ENCODE measurements at regions not wholly inside any gene's neighbourhood (a gene's known extent, or its start where the extent isn't known, plus 50 kb on each side); places are given as distances from the start of the nearest gene placed in this dataset.
"Not testable (repeated sequence)": the region's sequence is repeated elsewhere in the genome, so short reads cannot be mapped to it uniquely, and the experiment has no call there.

GRCh38 chrX:121389976-121390714, 342.7 kb downstream of the GLUD2 start:
- H3K36me3 Mint-ChIP-seq (ENCODE audit: low read depth) = no peaks in the 10 kb centered on the region
- H3K9me3 Mint-ChIP-seq = no peaks in the 10 kb centered on the region
- no peak overlapping the region for H3K27ac Mint-ChIP-seq
- no peaks in the 10 kb centered on the region for H3K27me3 Mint-ChIP-seq
- no peaks in the 10 kb centered on the region for H3K4me1 Mint-ChIP-seq (ENCODE audit: low read depth)
- no peak overlapping the region for H3K4me3 Mint-ChIP-seq

- H3K27me3 Mint-ChIP-seq = no peaks in the 10 kb centered on the region
- no peaks in the 10 kb centered on the region for H3K4me1 Mint-ChIP-seq (ENCODE audit: low read depth)
- H3K4me3 Mint-ChIP-seq = no peak overlapping the region
These were observed 358.4 kb downstream of the GLUD2 start for GRCh38 chrX:121405826-121406225.

GRCh38 chrX:121407627-121408026, 360.2 kb downstream of the GLUD2 start:
- Mint-ChIP-seq H3K36me3 (ENCODE audit: low read depth) (no peaks in the 10 kb centered on the region), H3K4me1 (ENCODE audit: low read depth) (no peaks in the 10 kb centered on the region), H3K27me3 (no peaks in the 10 kb centered on the region), H3K9me3 (no peaks in the 10 kb centered on the region), H3K27ac (no peak overlapping the region), H3K4me3 (no peak overlapping the region)

More at GRCh38 chrX:121405826-121406225, 358.4 kb downstream of the GLUD2 start:
- Mint-ChIP-seq H3K27ac (no peak overlapping the region), H3K9me3 (no peaks in the 10 kb centered on the region), H3K36me3 (ENCODE audit: low read depth) (no peaks in the 10 kb centered on the region)

GRCh38 chrX:121431514-121431913, 384.1 kb downstream of the GLUD2 start:
- not testable (repeated sequence) for H3K27me3 Mint-ChIP-seq; H3K9me3 Mint-ChIP-seq; H3K4me3 Mint-ChIP-seq; H3K4me1 Mint-ChIP-seq (ENCODE audit: low read depth); H3K27ac Mint-ChIP-seq; H3K36me3 Mint-ChIP-seq (ENCODE audit: low read depth)

- Mint-ChIP-seq H3K4me1 (ENCODE audit: low read depth) (no peaks in the 10 kb centered on the region), H3K36me3 (ENCODE audit: low read depth) (no peaks in the 10 kb centered on the region), H3K27me3 (no peaks in the 10 kb centered on the region), H3K4me3 (no peak overlapping the region), H3K9me3 (no peaks in the 10 kb centered on the region), H3K27ac (no peak overlapping the region)
These were observed 385.9 kb downstream of the GLUD2 start for GRCh38 chrX:121433289-121433688.

- H3K9me3 Mint-ChIP-seq = not testable (repeated sequence)
These were observed 390.3 kb downstream of the GLUD2 start for GRCh38 chrX:121437666-121438065.

GRCh38 chrX:121455890-121456289, 408.5 kb downstream of the GLUD2 start:
- Mint-ChIP-seq H3K27me3 (no peaks in the 10 kb centered on the region), H3K4me1 (ENCODE audit: low read depth) (no peaks in the 10 kb centered on the region), H3K27ac (no peak overlapping the region), H3K36me3 (ENCODE audit: low read depth) (no peaks in the 10 kb centered on the region), H3K4me3 (no peak overlapping the region), H3K9me3 (no peaks in the 10 kb centered on the region)

More at GRCh38 chrX:121437666-121438065, 390.3 kb downstream of the GLUD2 start:
- not testable (repeated sequence) for H3K36me3 Mint-ChIP-seq (ENCODE audit: low read depth); H3K4me1 Mint-ChIP-seq (ENCODE audit: low read depth); H3K27ac Mint-ChIP-seq; H3K27me3 Mint-ChIP-seq; H3K4me3 Mint-ChIP-seq

GRCh38 chrX:121456315-121456714, 408.9 kb downstream of the GLUD2 start:
- no peaks in the 10 kb centered on the region for H3K4me1 Mint-ChIP-seq (ENCODE audit: low read depth)
- no peaks in the 10 kb centered on the region for H3K36me3 Mint-ChIP-seq (ENCODE audit: low read depth)
- no peaks in the 10 kb centered on the region for H3K9me3 Mint-ChIP-seq
- H3K27ac Mint-ChIP-seq = no peak overlapping the region
- no peak overlapping the region for H3K4me3 Mint-ChIP-seq
- no peaks in the 10 kb centered on the region for H3K27me3 Mint-ChIP-seq

GRCh38 chrX:121457096-121457495, 409.7 kb downstream of the GLUD2 start:
- H3K4me3 Mint-ChIP-seq = no peak overlapping the region
- H3K9me3 Mint-ChIP-seq = no peaks in the 10 kb centered on the region
- H3K4me1 Mint-ChIP-seq (ENCODE audit: low read depth) = no peaks in the 10 kb centered on the region
- H3K36me3 Mint-ChIP-seq (ENCODE audit: low read depth) = no peaks in the 10 kb centered on the region
- no peak overlapping the region for H3K27ac Mint-ChIP-seq
- no peaks in the 10 kb centered on the region for H3K27me3 Mint-ChIP-seq

GRCh38 chrX:121479406-121479805, 432.0 kb downstream of the GLUD2 start:
- no peaks in the 10 kb centered on the region for H3K4me1 Mint-ChIP-seq (ENCODE audit: low read depth)
- H3K4me3 Mint-ChIP-seq = no peak overlapping the region
- no peaks in the 10 kb centered on the region for H3K27me3 Mint-ChIP-seq
- no peak overlapping the region for H3K27ac Mint-ChIP-seq
- no peaks in the 10 kb centered on the region for H3K36me3 Mint-ChIP-seq (ENCODE audit: low read depth)
- H3K9me3 Mint-ChIP-seq = peaks cover 4% of the 10 kb centered on the region

- peaks cover 4% of the 10 kb centered on the region for H3K9me3 Mint-ChIP-seq
- H3K4me1 Mint-ChIP-seq (ENCODE audit: low read depth) = no peaks in the 10 kb centered on the region
- no peaks in the 10 kb centered on the region for H3K27me3 Mint-ChIP-seq
- H3K4me3 Mint-ChIP-seq = no peak overlapping the region
- no peaks in the 10 kb centered on the region for H3K36me3 Mint-ChIP-seq (ENCODE audit: low read depth)
- H3K27ac Mint-ChIP-seq = no peak overlapping the region
These were observed 449.6 kb downstream of the GLUD2 start for GRCh38 chrX:121496966-121497365.

- Mint-ChIP-seq H3K4me1 (ENCODE audit: low read depth) (no peaks in the 10 kb centered on the region), H3K27ac (no peak overlapping the region)
These were observed 456.7 kb downstream of the GLUD2 start for GRCh38 chrX:121504153-121504552.

GRCh38 chrX:121546317-121546716, 498.9 kb downstream of the GLUD2 start:
- Mint-ChIP-seq H3K27me3 (no peaks in the 10 kb centered on the region), H3K27ac (no peak overlapping the region), H3K4me3 (no peak overlapping the region), H3K9me3 (no peaks in the 10 kb centered on the region), H3K4me1 (ENCODE audit: low read depth) (no peaks in the 10 kb centered on the region), H3K36me3 (ENCODE audit: low read depth) (no peaks in the 10 kb centered on the region)

More at GRCh38 chrX:121504153-121504552, 456.7 kb downstream of the GLUD2 start:
- Mint-ChIP-seq H3K36me3 (ENCODE audit: low read depth) (no peaks in the 10 kb centered on the region), H3K27me3 (no peaks in the 10 kb centered on the region), H3K4me3 (no peak overlapping the region), H3K9me3 (no peaks in the 10 kb centered on the region)

- Mint-ChIP-seq H3K4me1 (ENCODE audit: low read depth) (no peaks in the 10 kb centered on the region), H3K4me3 (no peak overlapping the region), H3K9me3 (no peaks in the 10 kb centered on the region), H3K27me3 (no peaks in the 10 kb centered on the region), H3K36me3 (ENCODE audit: low read depth) (no peaks in the 10 kb centered on the region), H3K27ac (no peak overlapping the region)
These were observed 511.5 kb downstream of the GLUD2 start for GRCh38 chrX:121558886-121559285.

- Mint-ChIP-seq H3K27me3 (no peaks in the 10 kb centered on the region), H3K9me3 (no peaks in the 10 kb centered on the region), H3K36me3 (ENCODE audit: low read depth) (no peaks in the 10 kb centered on the region), H3K27ac (no peak overlapping the region), H3K4me1 (ENCODE audit: low read depth) (no peaks in the 10 kb centered on the region), H3K4me3 (no peak overlapping the region)
These were observed 515.2 kb downstream of the GLUD2 start for GRCh38 chrX:121562616-121563015.

- Mint-ChIP-seq H3K27me3 (no peaks in the 10 kb centered on the region), H3K4me1 (ENCODE audit: low read depth) (no peaks in the 10 kb centered on the region), H3K4me3 (no peak overlapping the region), H3K9me3 (peaks cover 4% of the 10 kb centered on the region), H3K36me3 (ENCODE audit: low read depth) (no peaks in the 10 kb centered on the region), H3K27ac (no peak overlapping the region)
These were observed 522.2 kb downstream of the GLUD2 start for GRCh38 chrX:121569609-121570008.
